ENCODE measurements at regions not wholly inside any gene's neighbourhood (a gene's known extent, or its start where the extent isn't known, plus 50 kb on each side); places are given as distances from the start of the nearest gene placed in this dataset.
"Not testable (repeated sequence)": the region's sequence is repeated elsewhere in the genome, so short reads cannot be mapped to it uniquely, and the experiment has no call there.

- no peak for DNase-seq (ENCODE audit: low read depth)
Measured at GRCh38 chr6:4378319-4378996, 243.1 kb upstream of the ECI2 start.

- DNase-seq (ENCODE audit: low read depth) = peak; percentile 83
Measured at GRCh38 chr6:4377603-4378002, 242.2 kb upstream of the ECI2 start.

GRCh38 chr6:4374216-4374615, 238.8 kb upstream of the ECI2 start:
- DNase-seq (ENCODE audit: low read depth) = no peak

- peak; percentile 81 for DNase-seq (ENCODE audit: low read depth)
Measured at GRCh38 chr6:4372866-4373265, 237.5 kb upstream of the ECI2 start.

GRCh38 chr6:4371207-4371921, 236.0 kb upstream of the ECI2 start:
- DNase-seq (ENCODE audit: low read depth) = peak; percentile 90

- peak; percentile 94 for DNase-seq (ENCODE audit: low read depth)
Measured at GRCh38 chr6:4370066-4370465, 234.7 kb upstream of the ECI2 start.

GRCh38 chr6:4369616-4370015, 234.2 kb upstream of the ECI2 start:
- DNase-seq (ENCODE audit: low read depth) = peak; percentile 78

GRCh38 chr6:4368649-4369048, 233.3 kb upstream of the ECI2 start:
- DNase-seq (ENCODE audit: low read depth) = no peak

GRCh38 chr6:4367643-4368042, 232.3 kb upstream of the ECI2 start:
- no peak for DNase-seq (ENCODE audit: low read depth)

GRCh38 chr6:4366635-4367395, 231.4 kb upstream of the ECI2 start:
- DNase-seq (ENCODE audit: low read depth) = no peak

- DNase-seq (ENCODE audit: low read depth) = no peak
Measured at GRCh38 chr6:4365686-4366085, 230.3 kb upstream of the ECI2 start.

- DNase-seq (ENCODE audit: low read depth) = no peak
Measured at GRCh38 chr6:4364711-4365110, 229.3 kb upstream of the ECI2 start.

GRCh38 chr6:4364172-4364571, 228.8 kb upstream of the ECI2 start:
- no peak for DNase-seq (ENCODE audit: low read depth)

GRCh38 chr6:4363656-4364055, 228.3 kb upstream of the ECI2 start:
- DNase-seq (ENCODE audit: low read depth) = no peak

- DNase-seq (ENCODE audit: low read depth) = no peak
Measured at GRCh38 chr6:4362326-4362725, 227.0 kb upstream of the ECI2 start.

GRCh38 chr6:4360920-4361319, 225.5 kb upstream of the ECI2 start:
- no peak for DNase-seq (ENCODE audit: low read depth)

GRCh38 chr6:4359108-4359730, 223.8 kb upstream of the ECI2 start:
- no peak for DNase-seq (ENCODE audit: low read depth)

GRCh38 chr6:4358414-4359107, 223.2 kb upstream of the ECI2 start:
- DNase-seq (ENCODE audit: low read depth) = peak; percentile 100

GRCh38 chr6:4357660-4358152, 222.3 kb upstream of the ECI2 start:
- not testable (repeated sequence) for DNase-seq (ENCODE audit: low read depth)

GRCh38 chr6:4356899-4357659, 221.7 kb upstream of the ECI2 start:
- DNase-seq (ENCODE audit: low read depth) = peak; percentile 55

- DNase-seq (ENCODE audit: low read depth) = peak; percentile 72
Measured at GRCh38 chr6:4355241-4355640, 219.9 kb upstream of the ECI2 start.
